Fibroblast of mammary gland (primary cell): ENCODE measurements at regions not wholly inside any gene's neighbourhood (a gene's known extent, or its start where the extent isn't known, plus 50 kb on each side); places are given as distances from the start of the nearest gene placed in this dataset.

Experiments used
- DNase-seq: peaks from one replicate; pipeline ENCODE4 v3.0.0-alpha.2; 2010; ENCODE audit warnings: low read depth
- H3K4me3 ChIP-seq: 2 replicates; pipeline ENCODE4 v1.5.1; 2011; ENCODE audit warnings: low read depth, mild to moderate bottlenecking, low read length, moderate library complexity; ENCODE audit not compliant: control insufficient read depth
- CTCF ChIP-seq: conservative IDR thresholded peaks from 2 replicates; pipeline ENCODE4 v1.5.1; 2011; ENCODE audit warnings: low read depth, low read length, inconsistent platforms; ENCODE audit not compliant: control insufficient read depth, insufficient read depth

- TF ChIP-seq CTCF = no peak
- no peak overlapping the region for H3K4me3 ChIP-seq
- DNase-seq = no peak
Observed at GRCh38 chr3:137820366-137820765, 56.3 kb downstream of the SOX14 start.

GRCh38 chr3:137835096-137835495, 71.0 kb downstream of the SOX14 start:
- H3K4me3 ChIP-seq = no peak overlapping the region
- no peak for TF ChIP-seq CTCF
- no peak for DNase-seq

DNA sequence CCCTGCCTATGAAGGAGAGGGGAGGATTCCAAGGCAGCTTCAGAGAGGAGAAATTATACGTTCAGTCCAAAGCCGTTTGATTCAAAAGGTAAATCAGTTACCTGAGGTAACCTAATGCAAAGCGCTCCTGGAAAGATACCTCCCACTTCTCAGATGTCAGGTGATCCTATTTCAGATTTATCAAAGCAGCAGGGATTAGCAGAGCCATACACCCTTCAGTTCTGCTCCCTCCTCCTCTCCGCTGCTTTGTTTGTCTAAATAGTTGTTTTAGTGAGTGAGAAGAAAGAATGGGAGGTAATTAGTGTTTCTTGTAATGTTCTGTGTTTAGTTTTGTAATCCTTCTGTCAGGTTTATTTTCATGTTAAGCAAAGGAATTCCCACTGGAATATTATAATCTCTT, 81.1 kb downstream of the SOX14 start:
- no peak for TF ChIP-seq CTCF
- H3K4me3 ChIP-seq = no peak overlapping the region
- no peak for DNase-seq

DNA sequence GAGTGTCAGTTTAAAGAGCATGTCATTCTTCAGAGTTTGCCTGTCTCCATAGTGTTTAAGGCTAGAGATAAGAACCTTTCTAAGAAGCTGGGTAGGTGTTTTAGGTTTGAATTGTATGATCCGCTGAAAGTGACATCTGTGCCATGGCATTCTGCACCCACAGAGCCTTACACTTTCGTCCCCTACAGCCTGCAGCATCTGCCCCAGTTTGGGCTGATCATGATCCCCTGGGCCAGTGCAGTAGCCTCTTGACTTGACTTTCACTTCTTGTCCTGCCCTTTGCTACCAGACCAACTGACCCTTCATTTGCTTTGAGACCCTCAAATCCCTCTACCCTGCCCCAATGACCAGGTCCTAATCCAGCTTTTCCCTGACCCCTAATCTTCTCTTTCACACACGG, 81.6 kb downstream of the SOX14 start:
- H3K4me3 ChIP-seq = no peak overlapping the region
- no peak for TF ChIP-seq CTCF
- DNase-seq = no peak

GRCh38 chr3:137852391-137852830, 88.3 kb downstream of the SOX14 start:
- TF ChIP-seq CTCF = no peak
- DNase-seq = no peak
- no peak overlapping the region for H3K4me3 ChIP-seq

GRCh38 chr3:137854533-137855261, 90.6 kb downstream of the SOX14 start:
- H3K4me3 ChIP-seq = no peak overlapping the region
- no peak for DNase-seq
- no peak for TF ChIP-seq CTCF
